PC-9 (cell line): ENCODE measurements at regions not wholly inside any gene's neighbourhood (a gene's known extent, or its start where the extent isn't known, plus 50 kb on each side); places are given as distances from the start of the nearest gene placed in this dataset.

Experiments
- BruUV-seq: library from RNA; stranded (reverse); fragments of 400-500 nt; replicated peaks from 2 replicates; lab custom pipeline; 2021; lab: Mats Ljungman, UMichigan
- CTCF ChIA-PET: fragments of 300-600 bp; sonication (Branson Sonifier 250); formaldehyde crosslinking; loops from one replicate; lab custom pipeline; 2022; ENCODE audit warnings: antibody characterized with exemption; lab: Charles Lee
- POLR2A ChIA-PET: fragments of 300-600 bp; sonication (Branson Sonifier 250); formaldehyde crosslinking; loops from one replicate; lab custom pipeline; 2022; ENCODE audit warnings: antibody characterized with exemption; ENCODE audit not compliant: unreplicated experiment; lab: Charles Lee
- DNase-seq, 2 experiments: peaks; one replicate each; pipeline versions ENCODE4 v3.0.0 to v3.0.0-alpha.2; 2015 to 2022; ENCODE audit warnings: mixed read lengths in 1 of 2
- H2AFZ ChIP-seq: fragments of 200-600 bp; sonication (generic); 2 replicates; pipeline ENCODE4 v1.8.1; 2017; ENCODE audit warnings: antibody characterized with exemption
- H3F3A ChIP-seq: fragments of 200-600 bp; sonication (generic); 2 replicates; pipeline ENCODE4 v1.8.1; 2017; ENCODE audit warnings: antibody characterized with exemption, mild to moderate bottlenecking, low read depth; ENCODE audit not compliant: insufficient read depth
- H3K27ac ChIP-seq: fragments of 200-600 bp; sonication (generic); 2 replicates; pipeline ENCODE4 v1.6.1; 2016; ENCODE audit warnings: mixed run types
- H3K27me3 ChIP-seq: fragments of 200-600 bp; sonication (generic); 2 replicates; pipeline ENCODE4 v1.6.1; 2016; ENCODE audit warnings: low read depth, mixed run types; ENCODE audit not compliant: insufficient read depth
- H3K36me3 ChIP-seq: fragments of 200-600 bp; sonication (generic); 2 replicates; pipeline ENCODE4 v1.6.1; 2016; ENCODE audit warnings: low read depth, mixed run types
- H3K4me1 ChIP-seq: fragments of 200-600 bp; sonication (generic); replicated peaks from 2 replicates; pipeline ENCODE4 v1.6.1; 2016; ENCODE audit warnings: mixed run types; ENCODE audit not compliant: insufficient read depth
- H3K4me2 ChIP-seq: fragments of 200-600 bp; sonication (generic); 2 replicates; pipeline ENCODE4 v1.6.1; 2017; ENCODE audit warnings: mixed run types
- H3K4me3 ChIP-seq: fragments of 200-600 bp; sonication (generic); 2 replicates; pipeline ENCODE4 v1.6.1; 2016; ENCODE audit warnings: mixed run types
- H3K79me2 ChIP-seq: fragments of 200-600 bp; sonication (generic); 2 replicates; pipeline ENCODE4 v1.6.1; 2017; ENCODE audit warnings: low read depth, mixed run types
- H3K9me2 ChIP-seq: fragments of 200-600 bp; sonication (generic); 2 replicates; pipeline ENCODE4 v1.8.1; 2017; ENCODE audit warnings: mild to moderate bottlenecking; ENCODE audit not compliant: insufficient read depth
- H3K9me3 ChIP-seq: fragments of 200-600 bp; sonication (generic); 2 replicates; pipeline ENCODE4 v1.8.1; 2016; ENCODE audit warnings: low read depth; ENCODE audit not compliant: insufficient read depth
- H4K20me1 ChIP-seq: fragments of 200-600 bp; sonication (generic); 2 replicates; pipeline ENCODE4 v1.8.1; 2017; ENCODE audit not compliant: insufficient read depth
- EZH2 ChIP-seq: fragments of 200-600 bp; sonication (generic); IDR thresholded peaks from 2 replicates; pipeline ENCODE4 v1.8.0; 2017; ENCODE audit warnings: antibody characterized with exemption, low read depth
- intact Hi-C: fragments of 100-400 bp; cut with micrococcal nuclease; formaldehyde crosslinking; loops from one replicate; pipeline ENCODE4 v1.10.0; 2022; ENCODE audit not compliant: unreplicated experiment
- TF ChIP-seq, protein P1 (sequence below): fragments of 200-600 bp; sonication (generic); conservative IDR thresholded peaks from 2 replicates; pipeline ENCODE4 v1.6.1; 2017; ENCODE audit warnings: mixed run types, antibody characterized with exemption, mild to moderate bottlenecking, moderate library complexity

DNA sequence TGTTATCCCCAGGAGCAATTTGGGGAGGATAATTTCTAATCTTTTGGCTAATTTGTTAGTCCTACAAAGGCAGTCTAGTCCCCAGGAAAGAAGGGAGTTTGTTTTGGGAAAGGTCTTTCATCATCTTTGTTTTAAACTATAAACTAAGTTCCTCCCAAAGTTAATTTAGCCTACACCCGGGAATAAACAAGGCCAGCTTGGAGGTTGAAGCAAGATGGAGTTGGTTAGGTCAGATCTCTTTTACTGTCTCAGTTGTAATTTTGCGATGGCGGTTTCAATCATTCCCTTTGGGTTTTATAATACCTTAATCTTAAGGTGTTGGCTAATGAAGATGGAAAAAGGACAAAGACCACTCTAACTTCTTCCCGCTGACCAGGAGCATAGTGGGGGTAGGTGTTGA lies 166.4 kb upstream of the NAMPT start:
- H3F3A ChIP-seq: peaks cover 22% of the 10 kb centered on the region; the same call in 1 of the 2 replicates
- ChIA-PET CTCF (no interaction called here), POLR2A (no interaction called here)
- no peaks in the 10 kb centered on the region for H3K79me2 ChIP-seq
- intact Hi-C loops: no loop called here
- H3K27ac ChIP-seq: no peak overlapping the region
- H3K9me3 ChIP-seq: peaks cover 54% of the 10 kb centered on the region
- H3K9me2 ChIP-seq: no peaks in the 10 kb centered on the region
- H3K4me2 ChIP-seq: no peak overlapping the region
- no TSS peak for BruUV-seq
- peaks cover 39% of the 10 kb centered on the region for H3K4me1 ChIP-seq
- no peaks in the 10 kb centered on the region for H3K27me3 ChIP-seq
- H4K20me1 ChIP-seq: no peaks in the 10 kb centered on the region
- H2AFZ ChIP-seq: no peak overlapping the region
- TF ChIP-seq, protein P1, sequence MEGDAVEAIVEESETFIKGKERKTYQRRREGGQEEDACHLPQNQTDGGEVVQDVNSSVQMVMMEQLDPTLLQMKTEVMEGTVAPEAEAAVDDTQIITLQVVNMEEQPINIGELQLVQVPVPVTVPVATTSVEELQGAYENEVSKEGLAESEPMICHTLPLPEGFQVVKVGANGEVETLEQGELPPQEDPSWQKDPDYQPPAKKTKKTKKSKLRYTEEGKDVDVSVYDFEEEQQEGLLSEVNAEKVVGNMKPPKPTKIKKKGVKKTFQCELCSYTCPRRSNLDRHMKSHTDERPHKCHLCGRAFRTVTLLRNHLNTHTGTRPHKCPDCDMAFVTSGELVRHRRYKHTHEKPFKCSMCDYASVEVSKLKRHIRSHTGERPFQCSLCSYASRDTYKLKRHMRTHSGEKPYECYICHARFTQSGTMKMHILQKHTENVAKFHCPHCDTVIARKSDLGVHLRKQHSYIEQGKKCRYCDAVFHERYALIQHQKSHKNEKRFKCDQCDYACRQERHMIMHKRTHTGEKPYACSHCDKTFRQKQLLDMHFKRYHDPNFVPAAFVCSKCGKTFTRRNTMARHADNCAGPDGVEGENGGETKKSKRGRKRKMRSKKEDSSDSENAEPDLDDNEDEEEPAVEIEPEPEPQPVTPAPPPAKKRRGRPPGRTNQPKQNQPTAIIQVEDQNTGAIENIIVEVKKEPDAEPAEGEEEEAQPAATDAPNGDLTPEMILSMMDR: no peak
- TF ChIP-seq EZH2: no peak
- H3K4me3 ChIP-seq: no peak overlapping the region
- H3K36me3 ChIP-seq: peaks cover 12% of the 10 kb centered on the region; the same call in 1 of the 2 replicates
- DNase-seq: no peak

DNA sequence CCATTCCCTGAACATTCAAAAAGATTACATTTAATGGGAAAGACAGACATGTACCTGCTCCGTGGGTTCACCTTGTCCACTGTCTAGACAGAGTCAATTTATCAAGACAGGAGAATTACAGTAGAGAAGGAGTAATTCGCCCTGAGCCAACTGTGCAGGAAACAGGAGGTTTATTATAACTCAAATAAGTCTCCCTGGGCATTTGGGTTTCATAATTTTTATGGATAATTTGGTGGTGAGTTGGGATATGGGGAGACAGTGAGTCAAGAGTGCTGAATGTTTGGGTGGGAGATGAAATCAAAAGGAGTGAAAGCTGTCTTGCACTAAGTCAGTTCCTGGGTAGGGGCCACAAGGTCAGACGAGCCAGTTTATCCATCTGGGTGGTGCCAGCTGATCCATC lies 165.9 kb upstream of the NAMPT start:
- TF ChIP-seq, protein P1: no peak
- no peak for TF ChIP-seq EZH2
- intact Hi-C loops: no loop called here
- Histone ChIP-seq H3F3A (peaks cover 22% of the 10 kb centered on the region; the same call in 1 of the 2 replicates), H3K79me2 (no peaks in the 10 kb centered on the region), H3K4me1 (peaks cover 35% of the 10 kb centered on the region), H2AFZ (no peak overlapping the region), H3K4me3 (no peak overlapping the region), H4K20me1 (no peaks in the 10 kb centered on the region), H3K9me2 (no peaks in the 10 kb centered on the region), H3K27ac (peak overlapping the region; percentile 95), H3K27me3 (no peaks in the 10 kb centered on the region), H3K36me3 (peaks cover 12% of the 10 kb centered on the region; the same call in 1 of the 2 replicates), H3K4me2 (no peak overlapping the region), H3K9me3 (peaks cover 56% of the 10 kb centered on the region)
- ChIA-PET POLR2A (no interaction called here), CTCF (no interaction called here)
- no peak for DNase-seq
- BruUV-seq: no TSS peak

DNA sequence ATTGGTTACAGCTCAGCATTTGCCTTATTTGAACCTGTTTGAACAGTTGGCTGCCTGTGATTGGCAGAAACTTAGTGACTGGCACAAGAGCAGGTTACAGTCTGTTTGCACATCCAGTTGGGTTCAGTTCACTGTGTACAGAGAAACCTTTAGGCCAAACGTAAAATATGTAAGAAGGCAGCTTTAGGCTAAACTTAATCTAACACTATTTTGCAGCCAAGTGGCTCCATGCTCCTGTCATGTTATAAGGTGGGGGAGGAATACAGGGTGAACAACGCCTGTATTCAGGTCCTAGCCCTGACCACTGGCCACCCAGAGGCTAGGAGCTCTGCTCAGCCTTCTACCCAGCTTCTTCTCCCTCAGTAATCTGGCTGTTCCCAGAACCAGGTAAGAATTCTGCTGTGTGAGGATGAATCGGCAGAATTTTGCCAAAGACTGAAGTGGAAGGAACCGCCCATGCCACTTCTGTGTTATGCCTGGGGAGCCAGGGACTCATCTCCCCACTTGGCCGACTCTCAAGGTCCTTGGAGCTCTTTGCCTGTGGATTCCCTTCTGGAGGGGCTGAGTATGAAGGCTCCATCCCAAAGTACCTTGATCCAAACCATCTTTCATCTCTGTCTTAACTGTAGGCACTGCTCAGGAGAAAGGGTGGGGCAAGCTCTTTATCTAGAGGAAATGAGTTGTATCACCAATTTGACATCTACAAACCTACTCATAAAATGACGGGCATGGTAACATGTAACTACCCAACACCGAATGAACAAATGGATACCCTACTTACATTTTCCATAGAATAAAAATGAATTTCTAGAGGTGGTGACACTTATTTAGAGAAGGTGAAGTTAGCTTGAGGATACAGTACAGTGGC lies 164.4 kb upstream of the NAMPT start:
- Histone ChIP-seq H3K79me2 (no peaks in the 10 kb centered on the region), H3F3A (peaks cover 22% of the 10 kb centered on the region; the same call in 1 of the 2 replicates), H4K20me1 (no peaks in the 10 kb centered on the region), H3K9me2 (no peaks in the 10 kb centered on the region), H3K4me2 (peak overlapping the region; percentile 48), H2AFZ (peak overlapping the region; percentile 28), H3K27me3 (no peaks in the 10 kb centered on the region), H3K27ac (peak overlapping the region; percentile 95), H3K4me1 (peaks cover 35% of the 10 kb centered on the region), H3K9me3 (peaks cover 51% of the 10 kb centered on the region), H3K4me3 (no peak overlapping the region), H3K36me3 (peaks cover 12% of the 10 kb centered on the region; the same call in 1 of the 2 replicates)
- TSS peak; percentile 93 for BruUV-seq
- POLR2A ChIA-PET: interaction anchor here (0.6 to 2.1 kb wide), 8 partner anchors 12 to 325 kb away, joined by 3 to 21 read pairs (median 5); partner anchors contain the start of gene NAMPT
- intact Hi-C loops: no loop called here
- CTCF ChIA-PET: interaction anchor here (1.0 to 1.2 kb wide), 3 partner anchors 13 to 164 kb away, joined by 3 to 6 read pairs (median 4); partner anchors contain the start of gene NAMPT
- TF ChIP-seq, protein P1: no peak
- TF ChIP-seq EZH2: no peak
- DNase-seq: peak; percentile 59 to 68
